ENCODE measurements at regions not wholly inside any gene's neighbourhood (a gene's known extent, or its start where the extent isn't known, plus 50 kb on each side); places are given as distances from the start of the nearest gene placed in this dataset.

DNA sequence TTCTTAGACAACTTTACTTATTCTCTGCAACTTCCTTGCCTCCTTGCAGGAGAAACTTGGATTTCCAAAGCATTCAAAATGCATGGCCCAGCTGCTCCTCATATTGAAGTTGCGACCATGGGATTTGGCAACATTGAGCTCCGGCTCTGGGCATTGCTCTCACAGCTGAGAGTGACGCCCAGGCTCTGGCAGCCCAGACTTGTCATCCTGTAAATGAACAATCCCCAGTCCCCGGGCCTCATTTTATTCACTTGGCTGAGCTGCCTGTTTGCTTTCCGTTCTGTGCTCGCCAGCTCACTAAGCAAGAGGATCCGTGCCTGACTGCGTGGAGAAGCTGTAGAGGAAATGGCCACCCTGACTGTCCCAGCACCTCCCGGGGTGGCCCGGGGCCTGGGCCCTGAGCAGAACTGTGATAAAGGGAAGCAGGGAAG, 119.5 kb upstream of the CD93 start:
- DNase-seq (ENCODE audit: low spot score) = no peak
- TF ChIP-seq, protein P1, sequence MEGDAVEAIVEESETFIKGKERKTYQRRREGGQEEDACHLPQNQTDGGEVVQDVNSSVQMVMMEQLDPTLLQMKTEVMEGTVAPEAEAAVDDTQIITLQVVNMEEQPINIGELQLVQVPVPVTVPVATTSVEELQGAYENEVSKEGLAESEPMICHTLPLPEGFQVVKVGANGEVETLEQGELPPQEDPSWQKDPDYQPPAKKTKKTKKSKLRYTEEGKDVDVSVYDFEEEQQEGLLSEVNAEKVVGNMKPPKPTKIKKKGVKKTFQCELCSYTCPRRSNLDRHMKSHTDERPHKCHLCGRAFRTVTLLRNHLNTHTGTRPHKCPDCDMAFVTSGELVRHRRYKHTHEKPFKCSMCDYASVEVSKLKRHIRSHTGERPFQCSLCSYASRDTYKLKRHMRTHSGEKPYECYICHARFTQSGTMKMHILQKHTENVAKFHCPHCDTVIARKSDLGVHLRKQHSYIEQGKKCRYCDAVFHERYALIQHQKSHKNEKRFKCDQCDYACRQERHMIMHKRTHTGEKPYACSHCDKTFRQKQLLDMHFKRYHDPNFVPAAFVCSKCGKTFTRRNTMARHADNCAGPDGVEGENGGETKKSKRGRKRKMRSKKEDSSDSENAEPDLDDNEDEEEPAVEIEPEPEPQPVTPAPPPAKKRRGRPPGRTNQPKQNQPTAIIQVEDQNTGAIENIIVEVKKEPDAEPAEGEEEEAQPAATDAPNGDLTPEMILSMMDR (IDR thresholded peaks at IDR 0.05) = no peak
- no peaks in the 10 kb centered on the region for H3K36me3 Mint-ChIP-seq (ENCODE audit: low read depth)
- H3K27me3 Mint-ChIP-seq (ENCODE audit: low read depth) = peaks cover 25% of the 10 kb centered on the region
- no peak overlapping the region for H3K4me3 Mint-ChIP-seq (ENCODE audit: unreplicated experiment)
- H3K9me3 Mint-ChIP-seq (ENCODE audit: low read depth) = no peaks in the 10 kb centered on the region
- no peak overlapping the region for H3K27ac Mint-ChIP-seq (ENCODE audit: unreplicated experiment)
- H3K4me1 Mint-ChIP-seq (ENCODE audit: low read depth) = no peaks in the 10 kb centered on the region

DNA sequence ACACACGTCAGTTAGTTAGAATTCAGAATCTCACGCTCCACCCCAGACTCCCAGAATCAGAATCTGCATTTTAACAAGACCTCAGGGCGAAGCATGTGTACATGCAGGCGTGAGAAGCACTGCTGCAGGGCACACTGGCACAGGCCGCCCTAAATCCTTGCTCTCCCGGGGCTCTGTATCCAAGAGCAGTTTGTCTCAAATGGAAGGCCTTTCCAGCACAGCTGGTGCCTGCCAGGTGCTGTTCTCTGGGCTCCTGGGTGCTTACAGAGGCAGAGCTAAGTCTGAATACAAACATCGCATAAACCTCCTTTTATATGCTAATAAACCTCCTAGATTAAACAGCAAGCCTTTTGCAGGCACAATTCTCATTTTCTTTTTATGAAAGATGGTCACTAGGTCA, 119.1 kb upstream of the CD93 start:
- TF ChIP-seq, protein P1 (IDR thresholded peaks at IDR 0.05) = no peak
- Mint-ChIP-seq H3K27me3 (ENCODE audit: low read depth) (peaks cover 27% of the 10 kb centered on the region), H3K4me1 (ENCODE audit: low read depth) (no peaks in the 10 kb centered on the region), H3K36me3 (ENCODE audit: low read depth) (no peaks in the 10 kb centered on the region), H3K9me3 (ENCODE audit: low read depth) (no peaks in the 10 kb centered on the region), H3K4me3 (ENCODE audit: unreplicated experiment) (no peak overlapping the region), H3K27ac (ENCODE audit: unreplicated experiment) (no peak overlapping the region)
- DNase-seq (ENCODE audit: low spot score) = no peak

DNA sequence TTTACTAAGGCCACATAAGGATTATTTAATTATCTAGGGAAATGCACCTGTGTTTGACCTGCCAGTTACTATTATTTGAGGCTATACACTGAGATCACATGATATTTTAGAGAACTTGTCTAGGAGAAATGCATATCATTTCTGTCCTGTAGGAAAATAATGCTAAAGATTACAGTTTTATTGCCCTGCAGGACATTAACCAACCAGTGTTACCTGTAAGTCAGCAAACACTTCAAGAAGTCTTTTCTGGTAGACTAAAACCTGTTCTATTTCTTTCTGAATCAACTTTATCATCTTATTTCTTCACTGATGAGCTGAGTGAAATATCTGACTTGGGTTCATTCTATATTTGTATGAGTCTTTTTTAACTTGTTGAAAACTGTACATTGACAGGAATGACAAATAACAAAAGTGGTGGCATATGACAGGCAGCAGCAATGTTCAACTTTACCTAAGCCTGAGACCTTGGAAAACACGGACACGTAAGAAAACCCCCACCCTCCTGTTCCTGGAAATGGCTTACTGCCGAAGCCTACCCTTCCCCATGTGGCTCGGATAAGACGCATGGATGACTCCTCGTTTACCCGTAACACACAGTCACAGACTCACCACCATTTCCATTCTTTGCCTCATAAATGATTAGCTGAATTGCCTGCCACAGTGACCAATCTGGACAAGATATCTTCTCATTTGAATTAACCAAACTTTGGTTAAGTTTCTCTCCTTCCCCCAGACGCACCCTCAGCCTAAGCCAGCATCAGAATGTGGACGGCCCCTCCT, 118.0 kb upstream of the CD93 start:
- DNase-seq (ENCODE audit: low spot score) = no peak
- Mint-ChIP-seq H3K4me3 (ENCODE audit: unreplicated experiment) (no peak overlapping the region), H3K9me3 (ENCODE audit: low read depth) (no peaks in the 10 kb centered on the region), H3K27ac (ENCODE audit: unreplicated experiment) (no peak overlapping the region), H3K4me1 (ENCODE audit: low read depth) (no peaks in the 10 kb centered on the region), H3K27me3 (ENCODE audit: low read depth) (peaks cover 28% of the 10 kb centered on the region), H3K36me3 (ENCODE audit: low read depth) (no peaks in the 10 kb centered on the region)
- TF ChIP-seq, protein P1 (IDR thresholded peaks at IDR 0.05) = no peak

DNA sequence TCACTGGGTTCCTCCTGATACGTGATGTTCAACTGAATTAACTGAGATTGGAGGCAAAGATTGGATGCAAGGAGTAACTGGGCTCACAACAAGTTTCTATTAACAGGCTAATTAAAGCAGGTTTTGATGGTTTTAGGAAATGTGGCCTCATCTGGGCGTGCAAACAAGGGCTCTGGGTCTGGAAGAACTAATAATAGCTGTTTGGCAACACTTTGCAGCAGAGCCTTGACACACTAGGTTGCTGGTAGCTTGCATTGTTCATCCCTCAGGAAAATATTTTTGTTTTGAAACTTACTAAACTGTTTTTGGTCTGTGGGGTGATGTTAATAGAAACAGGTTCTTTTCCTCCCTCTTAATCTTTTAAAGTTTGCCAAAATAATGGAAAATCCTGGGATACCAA, 117.2 kb upstream of the CD93 start:
- Mint-ChIP-seq H3K36me3 (ENCODE audit: low read depth) (no peaks in the 10 kb centered on the region), H3K4me3 (ENCODE audit: unreplicated experiment) (no peak overlapping the region), H3K27me3 (ENCODE audit: low read depth) (peaks cover 34% of the 10 kb centered on the region), H3K4me1 (ENCODE audit: low read depth) (no peaks in the 10 kb centered on the region), H3K27ac (ENCODE audit: unreplicated experiment) (no peak overlapping the region), H3K9me3 (ENCODE audit: low read depth) (no peaks in the 10 kb centered on the region)
- no peak for DNase-seq (ENCODE audit: low spot score)
- TF ChIP-seq, protein P1 (IDR thresholded peaks at IDR 0.05) = no peak

DNA sequence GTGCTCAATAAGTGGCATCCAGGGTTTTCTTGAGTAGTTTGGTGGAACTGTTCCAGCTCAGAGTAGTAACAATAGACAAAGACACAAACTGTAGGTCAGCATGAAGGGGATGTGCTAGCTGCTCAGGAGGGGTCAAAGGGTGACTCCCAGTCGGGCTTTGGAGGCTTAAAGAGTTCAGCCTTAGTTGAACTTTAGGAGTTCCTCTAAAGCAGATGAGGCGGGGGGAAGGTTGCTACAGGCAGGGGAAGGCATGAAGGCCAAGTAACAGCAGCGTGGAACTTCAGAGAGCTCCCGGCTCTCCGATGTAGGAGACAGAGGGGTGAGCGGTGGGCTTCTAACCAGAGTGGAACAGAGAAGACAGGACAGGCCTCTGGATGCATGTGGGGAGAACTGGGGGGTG, 115.5 kb upstream of the CD93 start:
- TF ChIP-seq, protein P1 (IDR thresholded peaks at IDR 0.05) = no peak
- no peak overlapping the region for H3K4me3 Mint-ChIP-seq (ENCODE audit: unreplicated experiment)
- no peaks in the 10 kb centered on the region for H3K9me3 Mint-ChIP-seq (ENCODE audit: low read depth)
- no peak for DNase-seq (ENCODE audit: low spot score)
- no peaks in the 10 kb centered on the region for H3K36me3 Mint-ChIP-seq (ENCODE audit: low read depth)
- H3K27me3 Mint-ChIP-seq (ENCODE audit: low read depth) = peaks cover 43% of the 10 kb centered on the region
- H3K27ac Mint-ChIP-seq (ENCODE audit: unreplicated experiment) = no peak overlapping the region
- H3K4me1 Mint-ChIP-seq (ENCODE audit: low read depth) = no peaks in the 10 kb centered on the region

Data from chondrocyte (in vitro differentiated cells).